Nephron progenitor cell (in vitro differentiated cells): ENCODE measurements at regions not wholly inside any gene's neighbourhood (a gene's known extent, or its start where the extent isn't known, plus 50 kb on each side); places are given as distances from the start of the nearest gene placed in this dataset.

ENCODE experiments used
- DNase-seq: peaks from one replicate; pipeline ENCODE4 v3.0.0; 2021
- H3K27ac Mint-ChIP-seq: 2 replicates; pipeline ENCODE4 v1.8.0; 2021; ENCODE audit warnings: mild to moderate bottlenecking, moderate library complexity, mixed read lengths
- H3K27me3 Mint-ChIP-seq: 2 replicates; pipeline ENCODE4 v1.8.0; 2021; ENCODE audit warnings: mild to moderate bottlenecking, low read depth, mixed read lengths; ENCODE audit not compliant: poor library complexity
- H3K36me3 Mint-ChIP-seq: 2 replicates; pipeline ENCODE4 v1.8.0; 2021; ENCODE audit warnings: low read depth, mixed read lengths
- H3K4me1 Mint-ChIP-seq: 2 replicates; pipeline ENCODE4 v1.8.0; 2021; ENCODE audit warnings: mixed read lengths
- H3K4me3 Mint-ChIP-seq: 2 replicates; pipeline ENCODE4 v1.8.0; 2021; ENCODE audit warnings: mild to moderate bottlenecking, moderate library complexity, mixed read lengths
- H3K9me3 Mint-ChIP-seq: 2 replicates; pipeline ENCODE4 v1.8.0; 2021; ENCODE audit warnings: mild to moderate bottlenecking, moderate library complexity, mixed read lengths
- CTCF ChIP-seq: fragments of 200-600 bp; sonication (generic); IDR thresholded peaks from 2 replicates; pipeline ENCODE4 v1.5.0; 2021; ENCODE audit warnings: antibody characterized with exemption

GRCh38 chr5:5043346-5043745 is 96.8 kb upstream of the ADAMTS16 start:
- H3K36me3 Mint-ChIP-seq, result no peaks in the 10 kb centered on the region
- H3K4me1 Mint-ChIP-seq, result no peaks in the 10 kb centered on the region
- H3K27me3 Mint-ChIP-seq, result peaks cover 22% of the 10 kb centered on the region
- no peaks in the 10 kb centered on the region for H3K9me3 Mint-ChIP-seq
- no peak for DNase-seq
- H3K4me3 Mint-ChIP-seq, result no peak overlapping the region
- no peak for TF ChIP-seq CTCF
- no peak overlapping the region for H3K27ac Mint-ChIP-seq

- TF ChIP-seq CTCF, result no peak
- Mint-ChIP-seq H3K4me1 (no peaks in the 10 kb centered on the region), H3K36me3 (no peaks in the 10 kb centered on the region), H3K27ac (no peak overlapping the region), H3K4me3 (no peak overlapping the region), H3K27me3 (peaks cover 15% of the 10 kb centered on the region), H3K9me3 (no peaks in the 10 kb centered on the region)
- DNase-seq, result no peak
These were observed 95.8 kb upstream of the ADAMTS16 start for GRCh38 chr5:5044247-5044840.

- no peak overlapping the region for H3K27ac Mint-ChIP-seq
- no peaks in the 10 kb centered on the region for H3K36me3 Mint-ChIP-seq
- H3K27me3 Mint-ChIP-seq, result peaks cover 15% of the 10 kb centered on the region
- DNase-seq, result no peak
- H3K9me3 Mint-ChIP-seq, result no peaks in the 10 kb centered on the region
- TF ChIP-seq CTCF, result no peak
- no peaks in the 10 kb centered on the region for H3K4me1 Mint-ChIP-seq
- no peak overlapping the region for H3K4me3 Mint-ChIP-seq
These were observed 93.2 kb upstream of the ADAMTS16 start for GRCh38 chr5:5046680-5047502.

GRCh38 chr5:5050801-5051200 is 89.3 kb upstream of the ADAMTS16 start:
- no peaks in the 10 kb centered on the region for H3K9me3 Mint-ChIP-seq
- H3K36me3 Mint-ChIP-seq, result no peaks in the 10 kb centered on the region
- peaks cover 4% of the 10 kb centered on the region for H3K27me3 Mint-ChIP-seq
- DNase-seq, result no peak
- H3K4me3 Mint-ChIP-seq, result no peak overlapping the region
- no peaks in the 10 kb centered on the region for H3K4me1 Mint-ChIP-seq
- no peak for TF ChIP-seq CTCF
- H3K27ac Mint-ChIP-seq, result no peak overlapping the region

- Mint-ChIP-seq H3K36me3 (no peaks in the 10 kb centered on the region), H3K9me3 (no peaks in the 10 kb centered on the region), H3K27me3 (peaks cover 9% of the 10 kb centered on the region), H3K4me1 (no peaks in the 10 kb centered on the region), H3K27ac (no peak overlapping the region), H3K4me3 (no peak overlapping the region)
- no peak for TF ChIP-seq CTCF
- DNase-seq, result no peak
These were observed 84.4 kb upstream of the ADAMTS16 start for GRCh38 chr5:5055712-5056111.

GRCh38 chr5:5061836-5062235 is 78.3 kb upstream of the ADAMTS16 start:
- Mint-ChIP-seq H3K4me3 (no peak overlapping the region), H3K9me3 (no peaks in the 10 kb centered on the region), H3K27ac (no peak overlapping the region), H3K27me3 (peaks cover 9% of the 10 kb centered on the region), H3K36me3 (no peaks in the 10 kb centered on the region), H3K4me1 (peaks cover 4% of the 10 kb centered on the region)
- no peak for DNase-seq
- no peak for TF ChIP-seq CTCF
